ENCODE measurements at regions not wholly inside any gene's neighbourhood (a gene's known extent, or its start where the extent isn't known, plus 50 kb on each side); places are given as distances from the start of the nearest gene placed in this dataset.

- H3K79me2 ChIP-seq (ENCODE audit: control insufficient read depth, insufficient read depth, low read length, unreplicated experiment), result no peaks in the 10 kb centered on the region
- no peak overlapping the region for H2AFZ ChIP-seq (ENCODE audit: low read length, unreplicated experiment)
- H3K36me3 ChIP-seq (ENCODE audit: insufficient read depth, low read length), result no peaks in the 10 kb centered on the region
- H3K27ac ChIP-seq (ENCODE audit: low read depth, low read length), result no peak overlapping the region
- H3K27me3 ChIP-seq (ENCODE audit: insufficient read depth, low read length), result no peaks in the 10 kb centered on the region
- no peaks in the 10 kb centered on the region for H3K4me1 ChIP-seq (ENCODE audit: control insufficient read depth, insufficient read depth, low read length, unreplicated experiment)
- H3K4me3 ChIP-seq (ENCODE audit: low read depth, low read length), result no peak overlapping the region
These were observed 126.8 kb downstream of the MTRR start for GRCh38 chr5:7995688-7996294.

- Histone ChIP-seq H3K27me3 (ENCODE audit: insufficient read depth, low read length) (no peaks in the 10 kb centered on the region), H3K4me3 (ENCODE audit: low read depth, low read length) (no peak overlapping the region), H3K4me1 (ENCODE audit: control insufficient read depth, insufficient read depth, low read length, unreplicated experiment) (no peaks in the 10 kb centered on the region)
These were observed 136.5 kb downstream of the MTRR start for GRCh38 chr5:8005416-8005815.

GRCh38 chr5:8012131-8012977 is 143.4 kb downstream of the MTRR start:
- Histone ChIP-seq H3K27ac (ENCODE audit: low read depth, low read length) (no peak overlapping the region), H2AFZ (ENCODE audit: low read length, unreplicated experiment) (no peak overlapping the region)

More at GRCh38 chr5:8005416-8005815, 136.5 kb downstream of the MTRR start:
- Histone ChIP-seq H3K36me3 (ENCODE audit: insufficient read depth, low read length) (no peaks in the 10 kb centered on the region), H3K27ac (ENCODE audit: low read depth, low read length) (no peak overlapping the region), H3K79me2 (ENCODE audit: control insufficient read depth, insufficient read depth, low read length, unreplicated experiment) (no peaks in the 10 kb centered on the region), H2AFZ (ENCODE audit: low read length, unreplicated experiment) (no peak overlapping the region)

GRCh38 chr5:8013948-8014710 is 145.2 kb downstream of the MTRR start:
- no peaks in the 10 kb centered on the region for H3K27me3 ChIP-seq (ENCODE audit: insufficient read depth, low read length)
- H3K36me3 ChIP-seq (ENCODE audit: insufficient read depth, low read length), result no peaks in the 10 kb centered on the region
- no peaks in the 10 kb centered on the region for H3K4me1 ChIP-seq (ENCODE audit: control insufficient read depth, insufficient read depth, low read length, unreplicated experiment)
- H3K4me3 ChIP-seq (ENCODE audit: low read depth, low read length), result no peak overlapping the region
- H2AFZ ChIP-seq (ENCODE audit: low read length, unreplicated experiment), result no peak overlapping the region
- no peak overlapping the region for H3K27ac ChIP-seq (ENCODE audit: low read depth, low read length)
- H3K79me2 ChIP-seq (ENCODE audit: control insufficient read depth, insufficient read depth, low read length, unreplicated experiment), result no peaks in the 10 kb centered on the region

More at GRCh38 chr5:8012131-8012977, 143.4 kb downstream of the MTRR start:
- Histone ChIP-seq H3K4me1 (ENCODE audit: control insufficient read depth, insufficient read depth, low read length, unreplicated experiment) (no peaks in the 10 kb centered on the region), H3K36me3 (ENCODE audit: insufficient read depth, low read length) (no peaks in the 10 kb centered on the region), H3K27me3 (ENCODE audit: insufficient read depth, low read length) (no peaks in the 10 kb centered on the region), H3K79me2 (ENCODE audit: control insufficient read depth, insufficient read depth, low read length, unreplicated experiment) (no peaks in the 10 kb centered on the region), H3K4me3 (ENCODE audit: low read depth, low read length) (no peak overlapping the region)

GRCh38 chr5:8019719-8020218 is 150.8 kb downstream of the MTRR start:
- Histone ChIP-seq H3K4me3 (ENCODE audit: low read depth, low read length) (no peak overlapping the region), H3K79me2 (ENCODE audit: control insufficient read depth, insufficient read depth, low read length, unreplicated experiment) (no peaks in the 10 kb centered on the region), H3K27me3 (ENCODE audit: insufficient read depth, low read length) (no peaks in the 10 kb centered on the region), H2AFZ (ENCODE audit: low read length, unreplicated experiment) (no peak overlapping the region), H3K4me1 (ENCODE audit: control insufficient read depth, insufficient read depth, low read length, unreplicated experiment) (no peaks in the 10 kb centered on the region), H3K36me3 (ENCODE audit: insufficient read depth, low read length) (no peaks in the 10 kb centered on the region), H3K27ac (ENCODE audit: low read depth, low read length) (no peak overlapping the region)

- Histone ChIP-seq H3K79me2 (ENCODE audit: control insufficient read depth, insufficient read depth, low read length, unreplicated experiment) (no peaks in the 10 kb centered on the region), H2AFZ (ENCODE audit: low read length, unreplicated experiment) (no peak overlapping the region), H3K27ac (ENCODE audit: low read depth, low read length) (no peak overlapping the region), H3K27me3 (ENCODE audit: insufficient read depth, low read length) (no peaks in the 10 kb centered on the region), H3K36me3 (ENCODE audit: insufficient read depth, low read length) (no peaks in the 10 kb centered on the region), H3K4me1 (ENCODE audit: control insufficient read depth, insufficient read depth, low read length, unreplicated experiment) (no peaks in the 10 kb centered on the region), H3K4me3 (ENCODE audit: low read depth, low read length) (no peak overlapping the region)
These were observed 152.0 kb downstream of the MTRR start for GRCh38 chr5:8020861-8021514.

GRCh38 chr5:8028243-8028642 is 159.3 kb downstream of the MTRR start:
- no peaks in the 10 kb centered on the region for H3K4me1 ChIP-seq (ENCODE audit: control insufficient read depth, insufficient read depth, low read length, unreplicated experiment)
- no peak overlapping the region for H3K4me3 ChIP-seq (ENCODE audit: low read depth, low read length)
- H3K27ac ChIP-seq (ENCODE audit: low read depth, low read length), result no peak overlapping the region
- H3K36me3 ChIP-seq (ENCODE audit: insufficient read depth, low read length), result no peaks in the 10 kb centered on the region
- no peaks in the 10 kb centered on the region for H3K27me3 ChIP-seq (ENCODE audit: insufficient read depth, low read length)
- no peaks in the 10 kb centered on the region for H3K79me2 ChIP-seq (ENCODE audit: control insufficient read depth, insufficient read depth, low read length, unreplicated experiment)
- no peak overlapping the region for H2AFZ ChIP-seq (ENCODE audit: low read length, unreplicated experiment)

GRCh38 chr5:8033261-8033660 is 164.3 kb downstream of the MTRR start:
- no peak overlapping the region for H3K4me3 ChIP-seq (ENCODE audit: low read depth, low read length)
- H3K27me3 ChIP-seq (ENCODE audit: insufficient read depth, low read length), result no peaks in the 10 kb centered on the region
- no peaks in the 10 kb centered on the region for H3K79me2 ChIP-seq (ENCODE audit: control insufficient read depth, insufficient read depth, low read length, unreplicated experiment)
- H3K4me1 ChIP-seq (ENCODE audit: control insufficient read depth, insufficient read depth, low read length, unreplicated experiment), result no peaks in the 10 kb centered on the region
- no peaks in the 10 kb centered on the region for H3K36me3 ChIP-seq (ENCODE audit: insufficient read depth, low read length)
- H2AFZ ChIP-seq (ENCODE audit: low read length, unreplicated experiment), result no peak overlapping the region
- H3K27ac ChIP-seq (ENCODE audit: low read depth, low read length), result no peak overlapping the region

- no peaks in the 10 kb centered on the region for H3K79me2 ChIP-seq (ENCODE audit: control insufficient read depth, insufficient read depth, low read length, unreplicated experiment)
- no peaks in the 10 kb centered on the region for H3K4me1 ChIP-seq (ENCODE audit: control insufficient read depth, insufficient read depth, low read length, unreplicated experiment)
- H3K4me3 ChIP-seq (ENCODE audit: low read depth, low read length), result no peak overlapping the region
- no peaks in the 10 kb centered on the region for H3K36me3 ChIP-seq (ENCODE audit: insufficient read depth, low read length)
- no peak overlapping the region for H2AFZ ChIP-seq (ENCODE audit: low read length, unreplicated experiment)
- no peak overlapping the region for H3K27ac ChIP-seq (ENCODE audit: low read depth, low read length)
- H3K27me3 ChIP-seq (ENCODE audit: insufficient read depth, low read length), result no peaks in the 10 kb centered on the region
These were observed 165.9 kb downstream of the MTRR start for GRCh38 chr5:8034852-8035251.

GRCh38 chr5:8048920-8049319 is 180.0 kb downstream of the MTRR start:
- H3K4me1 ChIP-seq (ENCODE audit: control insufficient read depth, insufficient read depth, low read length, unreplicated experiment), result no peaks in the 10 kb centered on the region
- no peaks in the 10 kb centered on the region for H3K36me3 ChIP-seq (ENCODE audit: insufficient read depth, low read length)
- no peak overlapping the region for H3K27ac ChIP-seq (ENCODE audit: low read depth, low read length)

More at GRCh38 chr5:8048920-8049319, 180.0 kb downstream of the MTRR start:
- H2AFZ ChIP-seq (ENCODE audit: low read length, unreplicated experiment), result no peak overlapping the region
- no peaks in the 10 kb centered on the region for H3K27me3 ChIP-seq (ENCODE audit: insufficient read depth, low read length)
- no peak overlapping the region for H3K4me3 ChIP-seq (ENCODE audit: low read depth, low read length)
- H3K79me2 ChIP-seq (ENCODE audit: control insufficient read depth, insufficient read depth, low read length, unreplicated experiment), result no peaks in the 10 kb centered on the region

Data from ACC112 (cell line).